Keratinocyte (primary cell): ENCODE measurements at regions not wholly inside any gene's neighbourhood (a gene's known extent, or its start where the extent isn't known, plus 50 kb on each side); places are given as distances from the start of the nearest gene placed in this dataset.

Source experiments
- DNase-seq: peaks from one replicate; pipeline ENCODE4 v3.0.0-alpha.2; 2011; ENCODE audit warnings: low read depth, missing footprints, low spot score
- FAIRE-seq: peaks from 2 replicates; lab custom pipeline; 2011; peaks lifted over from hg19 to GRCh38; lab: Jason Lieb, UNC
- H2AFZ ChIP-seq: 2 replicates; pipeline ENCODE4 v1.6.0; 2012; ENCODE audit warnings: low read length, control low read depth, inconsistent platforms; ENCODE audit not compliant: control insufficient read depth
- H3K27ac ChIP-seq: 2 replicates; pipeline ENCODE4 v1.5.1; 2011; ENCODE audit warnings: low read length; ENCODE audit not compliant: control insufficient read depth, insufficient read depth
- H3K27me3 ChIP-seq: 3 replicates; pipeline ENCODE4 v1.6.0; 2011; ENCODE audit warnings: low read length; ENCODE audit not compliant: control insufficient read depth, insufficient read depth; ENCODE audit errors: extremely low read depth
- H3K36me3 ChIP-seq, 2 experiments: 2 replicates in 1 of 2; 3 replicates in 1 of 2; pipeline ENCODE4 v1.5.1; 2011; ENCODE audit warnings: low read length in 2 of 2, mild to moderate bottlenecking in 1 of 2; ENCODE audit not compliant: control insufficient read depth in 2 of 2, insufficient read depth in 2 of 2; ENCODE audit errors: extremely low read depth in 1 of 2
- H3K4me1 ChIP-seq: 3 replicates; pipeline ENCODE4 v1.5.1; 2011; ENCODE audit warnings: low read length; ENCODE audit not compliant: control insufficient read depth, insufficient read depth; ENCODE audit errors: extremely low read depth
- H3K4me2 ChIP-seq: 3 replicates; pipeline ENCODE4 v1.6.0; 2011; ENCODE audit warnings: low read depth, low read length; ENCODE audit not compliant: control insufficient read depth, insufficient read depth; ENCODE audit errors: extremely low read depth
- H3K4me3 ChIP-seq, 3 experiments: fragments of 200-600 bp in 1 of 3; sonication (generic) in 1 of 3; 2 replicates in 2 of 3; 3 replicates in 1 of 3; pipeline ENCODE4 v1.5.1; 2011 to 2016; ENCODE audit warnings: low read length in 3 of 3, mild to moderate bottlenecking in 3 of 3, control low read depth in 2 of 3, inconsistent platforms in 1 of 3, low read depth in 1 of 3, mixed read lengths in 1 of 3, mixed run types in 1 of 3, moderate library complexity in 1 of 3; ENCODE audit not compliant: control insufficient read depth in 2 of 3, insufficient read depth in 2 of 3; ENCODE audit errors: extremely low read depth in 1 of 3
- H3K79me2 ChIP-seq: 2 replicates; pipeline ENCODE4 v1.6.0; 2012; ENCODE audit warnings: low read length; ENCODE audit not compliant: control insufficient read depth, insufficient read depth
- H3K9ac ChIP-seq: 3 replicates; pipeline ENCODE4 v1.6.0; 2011; ENCODE audit warnings: low read length; ENCODE audit not compliant: control insufficient read depth, insufficient read depth; ENCODE audit errors: extremely low read depth
- H3K9me1 ChIP-seq: 3 replicates; pipeline ENCODE4 v1.6.0; 2011; ENCODE audit warnings: low read length; ENCODE audit not compliant: control insufficient read depth, insufficient read depth; ENCODE audit errors: extremely low read depth
- H3K9me3 ChIP-seq: 2 replicates; pipeline ENCODE4 v1.5.1; 2012; ENCODE audit warnings: low read depth, low read length; ENCODE audit not compliant: control insufficient read depth
- H4K20me1 ChIP-seq: 3 replicates; pipeline ENCODE4 v1.6.0; 2011; ENCODE audit warnings: low read length; ENCODE audit not compliant: control insufficient read depth, insufficient read depth; ENCODE audit errors: extremely low read depth
- EZH2 ChIP-seq: IDR thresholded peaks from one replicate; pipeline ENCODE4 v1.6.1; 2012; ENCODE audit warnings: inconsistent platforms, mild to moderate bottlenecking, low read length, moderate library complexity
- dilution Hi-C: fragments of 300-500 bp; cut with MboI; formaldehyde crosslinking; loops from one replicate; pipeline ENCODE4 v1.7.0; 2020; ENCODE audit warnings: low sequenced_read_pairs; ENCODE audit not compliant: extremely low pct_ligation_motif_present
- TF ChIP-seq, protein P1 (sequence below), 3 experiments: IDR thresholded peaks in 1 of 3; conservative IDR thresholded peaks in 1 of 3; optimal IDR thresholded peaks in 1 of 3; 2 replicates in 2 of 3; 3 replicates in 1 of 3; pipeline versions ENCODE3 to v1.5.1; 2011; ENCODE audit warnings: low read length in 3 of 3, mild to moderate bottlenecking in 3 of 3, moderate library complexity in 2 of 3, control low read depth in 1 of 3, inconsistent platforms in 1 of 3; ENCODE audit not compliant: insufficient read depth in 2 of 3; ENCODE audit errors: extremely low read depth in 1 of 3

DNA sequence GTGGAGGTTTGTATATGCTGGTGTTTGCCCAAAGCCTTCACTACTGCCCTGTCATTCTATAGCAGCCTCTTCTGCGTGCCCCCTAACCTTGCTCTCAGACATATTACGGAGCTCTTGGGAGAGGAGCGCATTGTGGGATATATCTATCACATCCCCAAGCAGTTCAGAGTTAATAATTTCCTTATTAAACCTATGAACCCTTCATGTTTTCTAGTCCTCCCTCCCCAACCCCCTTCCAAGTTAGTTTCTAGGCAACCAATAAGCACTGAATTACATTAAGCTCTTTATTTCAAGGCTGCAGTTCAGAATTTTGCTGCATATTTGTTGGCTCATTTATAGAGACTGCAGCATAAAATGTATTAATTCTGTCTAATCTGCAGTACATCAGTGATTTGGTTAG is 57.3 kb upstream of the GRM7 start:
- H2AFZ ChIP-seq: no peak overlapping the region
- dilution Hi-C loops: no loop called here
- TF ChIP-seq, protein P1, sequence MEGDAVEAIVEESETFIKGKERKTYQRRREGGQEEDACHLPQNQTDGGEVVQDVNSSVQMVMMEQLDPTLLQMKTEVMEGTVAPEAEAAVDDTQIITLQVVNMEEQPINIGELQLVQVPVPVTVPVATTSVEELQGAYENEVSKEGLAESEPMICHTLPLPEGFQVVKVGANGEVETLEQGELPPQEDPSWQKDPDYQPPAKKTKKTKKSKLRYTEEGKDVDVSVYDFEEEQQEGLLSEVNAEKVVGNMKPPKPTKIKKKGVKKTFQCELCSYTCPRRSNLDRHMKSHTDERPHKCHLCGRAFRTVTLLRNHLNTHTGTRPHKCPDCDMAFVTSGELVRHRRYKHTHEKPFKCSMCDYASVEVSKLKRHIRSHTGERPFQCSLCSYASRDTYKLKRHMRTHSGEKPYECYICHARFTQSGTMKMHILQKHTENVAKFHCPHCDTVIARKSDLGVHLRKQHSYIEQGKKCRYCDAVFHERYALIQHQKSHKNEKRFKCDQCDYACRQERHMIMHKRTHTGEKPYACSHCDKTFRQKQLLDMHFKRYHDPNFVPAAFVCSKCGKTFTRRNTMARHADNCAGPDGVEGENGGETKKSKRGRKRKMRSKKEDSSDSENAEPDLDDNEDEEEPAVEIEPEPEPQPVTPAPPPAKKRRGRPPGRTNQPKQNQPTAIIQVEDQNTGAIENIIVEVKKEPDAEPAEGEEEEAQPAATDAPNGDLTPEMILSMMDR (optimal IDR thresholded peaks at IDR 0.05 in 1 of 3, IDR thresholded peaks at IDR 0.05 in 1 of 3, conservative IDR thresholded peaks at IDR 0.05 in 1 of 3; ENCODE audit: extremely low read depth in 1 of 3, insufficient read depth in 2 of 3, low read length in 3 of 3): no peak
- TF ChIP-seq EZH2: no peak
- no peaks in the 10 kb centered on the region for H3K36me3 ChIP-seq
- no peak overlapping the region for H3K4me3 ChIP-seq
- no peaks in the 10 kb centered on the region for H4K20me1 ChIP-seq
- no peaks in the 10 kb centered on the region for H3K9me3 ChIP-seq
- H3K79me2 ChIP-seq: no peaks in the 10 kb centered on the region
- no peaks in the 10 kb centered on the region for H3K9me1 ChIP-seq
- no peak overlapping the region for H3K4me2 ChIP-seq
- peaks cover 3% of the 10 kb centered on the region for H3K4me1 ChIP-seq
- no peak for DNase-seq
- no peak overlapping the region for H3K9ac ChIP-seq
- H3K27me3 ChIP-seq: no peaks in the 10 kb centered on the region
- no peak overlapping the region for H3K27ac ChIP-seq
- FAIRE-seq: no peak

DNA sequence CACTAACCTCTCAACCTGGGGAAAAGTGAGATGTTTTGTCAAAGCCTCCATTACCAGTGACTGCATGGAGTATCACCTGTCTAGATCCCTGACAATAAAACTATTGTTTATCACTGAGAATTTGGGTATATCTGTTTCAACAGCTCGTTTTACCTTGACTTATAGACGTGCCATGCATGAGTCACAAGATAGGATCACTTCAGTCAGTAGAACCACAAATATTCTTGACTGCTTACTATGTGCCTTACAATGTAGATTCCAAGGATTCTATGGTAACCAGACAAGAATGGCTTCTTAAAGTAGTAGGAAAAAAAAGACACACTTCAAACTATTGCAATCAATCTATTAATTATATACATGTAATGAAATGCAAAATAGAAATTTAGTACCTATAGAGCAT is 55.7 kb upstream of the GRM7 start:
- peaks cover 3% of the 10 kb centered on the region for H3K4me1 ChIP-seq
- H3K4me2 ChIP-seq: no peak overlapping the region
- TF ChIP-seq, protein P1 (optimal IDR thresholded peaks at IDR 0.05 in 1 of 3, IDR thresholded peaks at IDR 0.05 in 1 of 3, conservative IDR thresholded peaks at IDR 0.05 in 1 of 3; ENCODE audit: extremely low read depth in 1 of 3, insufficient read depth in 2 of 3, low read length in 3 of 3): no peak
- TF ChIP-seq EZH2: no peak
- no peaks in the 10 kb centered on the region for H3K79me2 ChIP-seq
- no peaks in the 10 kb centered on the region for H3K36me3 ChIP-seq
- no peaks in the 10 kb centered on the region for H3K9me1 ChIP-seq
- H2AFZ ChIP-seq: no peak overlapping the region
- peak; percentile 48 for FAIRE-seq
- no peak overlapping the region for H3K4me3 ChIP-seq
- no peak overlapping the region for H3K27ac ChIP-seq
- no peak for DNase-seq
- H3K9ac ChIP-seq: no peak overlapping the region
- no peaks in the 10 kb centered on the region for H3K9me3 ChIP-seq
- dilution Hi-C loops: no loop called here
- no peaks in the 10 kb centered on the region for H4K20me1 ChIP-seq
- H3K27me3 ChIP-seq: no peaks in the 10 kb centered on the region
